ENCODE measurements at regions not wholly inside any gene's neighbourhood (a gene's known extent, or its start where the extent isn't known, plus 50 kb on each side); places are given as distances from the start of the nearest gene placed in this dataset.

- Mint-ChIP-seq H3K27ac (no peak overlapping the region), H3K4me3 (no peak overlapping the region), H3K9me3 (no peaks in the 10 kb centered on the region), H3K27me3 (ENCODE audit: insufficient read depth) (no peaks in the 10 kb centered on the region), H3K36me3 (ENCODE audit: low read depth) (no peaks in the 10 kb centered on the region), H3K4me1 (peaks cover 12% of the 10 kb centered on the region)
- no peak overlapping the region for H3K4me3 ChIP-seq (ENCODE audit: low read length)
- H3K4me1 ChIP-seq (ENCODE audit: control insufficient read depth, insufficient read depth, low read length) = peaks cover 13% of the 10 kb centered on the region
- H3K9me3 ChIP-seq (ENCODE audit: control insufficient read depth, low read length) = no peaks in the 10 kb centered on the region
- H3K27me3 ChIP-seq (ENCODE audit: control insufficient read depth, insufficient read depth, low read length, poor library complexity, severe bottlenecking) = peaks cover 4% of the 10 kb centered on the region
- no peaks in the 10 kb centered on the region for H3K36me3 ChIP-seq (ENCODE audit: control insufficient read depth, insufficient read depth, low read length)
- no peak overlapping the region for H3K9ac ChIP-seq (ENCODE audit: extremely low read depth, low read length, poor library complexity, severe bottlenecking)
- WGBS, 2 experiments (ENCODE audit: insufficient coverage in 1 of 2, insufficient read length in 1 of 2) = 93 to 94% methylated on average over 3 to 5 of the region's 5 CpGs
- TF ChIP-seq CTCF (conservative IDR thresholded peaks at IDR 0.05) = no peak
- H3K27ac ChIP-seq (ENCODE audit: low read depth, low read length) = no peak overlapping the region
- DNase-seq = no peak
Measured at GRCh38 chr5:60370508-60370907, 329.5 kb downstream of the DEPDC1B start.

GRCh38 chr5:60369391-60369790 is 330.6 kb downstream of the DEPDC1B start:
- Mint-ChIP-seq H3K27me3 (ENCODE audit: insufficient read depth) (no peaks in the 10 kb centered on the region), H3K36me3 (ENCODE audit: low read depth) (no peaks in the 10 kb centered on the region), H3K27ac (no peak overlapping the region), H3K9me3 (no peaks in the 10 kb centered on the region), H3K4me1 (peaks cover 10% of the 10 kb centered on the region), H3K4me3 (no peak overlapping the region)
- Histone ChIP-seq H3K9ac (ENCODE audit: extremely low read depth, low read length, poor library complexity, severe bottlenecking) (no peak overlapping the region), H3K27me3 (ENCODE audit: control insufficient read depth, insufficient read depth, low read length, poor library complexity, severe bottlenecking) (peaks cover 4% of the 10 kb centered on the region), H3K4me1 (ENCODE audit: control insufficient read depth, insufficient read depth, low read length) (peaks cover 13% of the 10 kb centered on the region), H3K36me3 (ENCODE audit: control insufficient read depth, insufficient read depth, low read length) (no peaks in the 10 kb centered on the region), H3K9me3 (ENCODE audit: control insufficient read depth, low read length) (no peaks in the 10 kb centered on the region), H3K4me3 (ENCODE audit: low read length) (no peak overlapping the region), H3K27ac (ENCODE audit: low read depth, low read length) (no peak overlapping the region)
- no peak for DNase-seq
- 91 to 100% methylated on average over 1 to 4 of the region's 4 CpGs for WGBS, 2 experiments (ENCODE audit: insufficient coverage in 1 of 2, insufficient read length in 1 of 2)
- TF ChIP-seq CTCF (conservative IDR thresholded peaks at IDR 0.05) = no peak

- peaks cover 9% of the 10 kb centered on the region for H3K4me1 Mint-ChIP-seq
- DNase-seq = no peak
- Histone ChIP-seq H3K9me3 (ENCODE audit: control insufficient read depth, low read length) (no peaks in the 10 kb centered on the region), H3K4me3 (ENCODE audit: low read length) (no peak overlapping the region), H3K36me3 (ENCODE audit: control insufficient read depth, insufficient read depth, low read length) (no peaks in the 10 kb centered on the region), H3K9ac (ENCODE audit: extremely low read depth, low read length, poor library complexity, severe bottlenecking) (no peak overlapping the region), H3K27me3 (ENCODE audit: control insufficient read depth, insufficient read depth, low read length, poor library complexity, severe bottlenecking) (peaks cover 4% of the 10 kb centered on the region), H3K4me1 (ENCODE audit: control insufficient read depth, insufficient read depth, low read length) (peaks cover 9% of the 10 kb centered on the region), H3K27ac (ENCODE audit: low read depth, low read length) (no peak overlapping the region)
- no peak overlapping the region for H3K27ac Mint-ChIP-seq
- H3K9me3 Mint-ChIP-seq = no peaks in the 10 kb centered on the region
- H3K36me3 Mint-ChIP-seq (ENCODE audit: low read depth) = no peaks in the 10 kb centered on the region
- no peak for TF ChIP-seq CTCF (conservative IDR thresholded peaks at IDR 0.05)
- H3K4me3 Mint-ChIP-seq = no peak overlapping the region
- no peaks in the 10 kb centered on the region for H3K27me3 Mint-ChIP-seq (ENCODE audit: insufficient read depth)
- WGBS, 2 experiments (ENCODE audit: insufficient coverage in 1 of 2, insufficient read length in 1 of 2) = 91 to 92% methylated on average over 5 of the region's 5 CpGs
Measured at GRCh38 chr5:60368100-60368499, 331.9 kb downstream of the DEPDC1B start.
